Lung (tissue), 11 donors: ENCODE measurements at regions not wholly inside any gene's neighbourhood (a gene's known extent, or its start where the extent isn't known, plus 50 kb on each side); places are given as distances from the start of the nearest gene placed in this dataset.

Experiments used
- ATAC-seq: fragments of 200-7000 bp; cut with Tn5 transposase; one replicate; pipeline ENCODE4 v1.9.1; 2020; ENCODE audit warnings: moderate number of reproducible peaks; ENCODE audit not compliant: insufficient read depth, low FRiP score
- DNase-seq, 3 donors: peaks; one replicate each; pipeline ENCODE4 v3.0.0-alpha.2; 2013 to 2017
- H3K27ac ChIP-seq, 2 donors: one replicate each; pipeline ENCODE4 v1.5.1; 2013; ENCODE audit warnings: mild to moderate bottlenecking in 2 of 2, moderate library complexity in 2 of 2, control low read depth in 1 of 2, inconsistent platforms in 1 of 2, low read depth in 1 of 2, low read length in 1 of 2
- H3K27me3 ChIP-seq, 3 donors: one replicate each; pipeline ENCODE4 v1.5.1; 2013; ENCODE audit warnings: low read length in 2 of 3; ENCODE audit not compliant: control insufficient read depth in 3 of 3, insufficient read depth in 3 of 3
- H3K36me3 ChIP-seq, 4 donors: one replicate each; pipeline ENCODE4 v1.5.1; 2013; ENCODE audit warnings: low read length in 4 of 4, mild to moderate bottlenecking in 1 of 4, moderate library complexity in 1 of 4; ENCODE audit not compliant: control insufficient read depth in 4 of 4, insufficient read depth in 4 of 4
- H3K4me1 ChIP-seq, 5 donors: one replicate each; pipeline ENCODE4 v1.5.1; 2013; ENCODE audit warnings: low read length in 5 of 5, mild to moderate bottlenecking in 2 of 5, moderate library complexity in 1 of 5; ENCODE audit not compliant: control insufficient read depth in 5 of 5, insufficient read depth in 5 of 5
- H3K4me3 ChIP-seq: one replicate; pipeline ENCODE4 v1.5.1; 2013; ENCODE audit warnings: mild to moderate bottlenecking, control low read depth, moderate library complexity
- H3K9ac ChIP-seq, 2 donors: one replicate each; pipeline ENCODE4 v1.5.1; 2013; ENCODE audit warnings: low read length in 2 of 2, control low read depth in 1 of 2; ENCODE audit not compliant: insufficient read depth in 1 of 2
- H3K9me3 ChIP-seq, 4 donors: one replicate each; pipeline ENCODE4 v1.5.1; 2013; ENCODE audit warnings: low read length in 3 of 4, mild to moderate bottlenecking in 1 of 4, moderate library complexity in 1 of 4; ENCODE audit not compliant: control insufficient read depth in 4 of 4, insufficient read depth in 3 of 4
- CTCF ChIP-seq: IDR thresholded peaks from 2 replicates; pipeline ENCODE4 v1.5.1; 2012; ENCODE audit warnings: mild to moderate bottlenecking; ENCODE audit errors: control extremely low read depth, extremely low read depth
- WGBS, 2 donors: extraction: QIAGEN DNeasy Blood & Tissue Kit; methylation state at CpG; one replicate each; pipeline ENCODE4 v1.1.7; 2013; 5-methylcytosine and 5-hydroxymethylcytosine counted together
- donor health status: control.
- donor health status: control.
- donor health status: Bipolar disorder and iron deficiency.
- donor health status: healthy.
- donor health status: DM: yes; HTN: yes; CAD: no.

GRCh38 chr4:156100651-156101050, 147.0 kb upstream of the CTSO start:
- no peak for DNase-seq
- Histone ChIP-seq H3K36me3 (no peaks in the 10 kb centered on the region), H3K27ac (no peak overlapping the region), H3K9me3 (no peaks in the 10 kb centered on the region), H3K27me3 (no peaks in the 10 kb centered on the region), H3K4me3 (no peak overlapping the region), H3K9ac (no peak overlapping the region), H3K4me1 (peaks cover 0 to 4% (median 0%) of the 10 kb centered on the region in 5 donors)
- TF ChIP-seq CTCF = no peak
- no peak for ATAC-seq

GRCh38 chr4:156098805-156099204, 145.1 kb upstream of the CTSO start:
- H3K9ac ChIP-seq = no peak overlapping the region
- ATAC-seq = no peak

GRCh38 chr4:156085100-156085499, 131.4 kb upstream of the CTSO start:
- Histone ChIP-seq H3K9ac (no peak overlapping the region), H3K27me3 (no peaks in the 10 kb centered on the region), H3K9me3 (no peaks in the 10 kb centered on the region), H3K36me3 (no peaks in the 10 kb centered on the region), H3K27ac (no peak overlapping the region), H3K4me1 (no peaks in the 10 kb centered on the region), H3K4me3 (no peak overlapping the region)
- TF ChIP-seq CTCF = no peak
- ATAC-seq = no peak
- no peak for DNase-seq

More at GRCh38 chr4:156098805-156099204, 145.1 kb upstream of the CTSO start:
- Histone ChIP-seq H3K27ac (no peak overlapping the region), H3K27me3 (no peaks in the 10 kb centered on the region), H3K9me3 (no peaks in the 10 kb centered on the region), H3K36me3 (no peaks in the 10 kb centered on the region), H3K4me1 (peaks cover 0 to 4% (median 0%) of the 10 kb centered on the region in 5 donors), H3K4me3 (no peak overlapping the region)
- DNase-seq = no peak
- WGBS, 2 donors = 84 to 91% methylated on average over 4 of the region's 4 CpGs
- TF ChIP-seq CTCF = no peak

- no peaks in the 10 kb centered on the region for H3K4me1 ChIP-seq
- DNase-seq = no peak
- no peaks in the 10 kb centered on the region for H3K27me3 ChIP-seq
- H3K9ac ChIP-seq = no peak overlapping the region
- no peak for TF ChIP-seq CTCF
- no peaks in the 10 kb centered on the region for H3K36me3 ChIP-seq
- ATAC-seq = no peak
- no peak overlapping the region for H3K27ac ChIP-seq
- H3K9me3 ChIP-seq = no peaks in the 10 kb centered on the region
- WGBS, 2 donors = 72 to 73% methylated on average over 1 of the region's 1 CpG
- no peak overlapping the region for H3K4me3 ChIP-seq
These were observed 130.7 kb upstream of the CTSO start for GRCh38 chr4:156084373-156084772.
